ENCODE measurements at regions not wholly inside any gene's neighbourhood (a gene's known extent, or its start where the extent isn't known, plus 50 kb on each side); places are given as distances from the start of the nearest gene placed in this dataset.

DNA sequence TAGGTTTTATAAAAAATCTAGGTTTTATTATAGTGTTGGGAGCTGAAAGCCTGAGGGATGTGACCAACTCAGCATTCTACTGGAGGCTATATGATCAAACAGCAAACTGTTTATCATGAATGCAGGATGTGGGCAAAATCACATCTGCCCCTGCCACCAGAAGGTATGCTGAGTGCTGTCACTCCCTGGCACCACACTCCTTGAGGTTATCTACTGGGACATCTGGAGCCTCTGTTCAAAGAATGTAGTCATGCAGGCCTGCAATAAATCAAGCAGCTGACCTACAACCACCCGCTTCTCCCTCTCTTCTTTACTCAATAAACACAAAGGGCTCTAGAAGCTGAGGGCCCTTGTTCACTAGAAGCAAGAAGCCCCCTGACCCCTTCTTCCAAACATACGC, 328.4 kb upstream of the DDX18 start:
- Mint-ChIP-seq H3K4me3 (no peak overlapping the region), H3K9me3 (no peaks in the 10 kb centered on the region), H3K27ac (no peak overlapping the region), H3K27me3 (ENCODE audit: insufficient read depth, low read depth, poor library complexity) (peaks cover 3% of the 10 kb centered on the region), H3K4me1 (peaks cover 14% of the 10 kb centered on the region), H3K36me3 (ENCODE audit: low read depth) (no peaks in the 10 kb centered on the region; the same call in 2 of the 3 replicates)
- no peaks in the 10 kb centered on the region for H3K9me2 ChIP-seq (ENCODE audit: insufficient read depth)
- no peak overlapping the region for H3K27ac ChIP-seq (ENCODE audit: low read depth)
- TF ChIP-seq, protein P1, sequence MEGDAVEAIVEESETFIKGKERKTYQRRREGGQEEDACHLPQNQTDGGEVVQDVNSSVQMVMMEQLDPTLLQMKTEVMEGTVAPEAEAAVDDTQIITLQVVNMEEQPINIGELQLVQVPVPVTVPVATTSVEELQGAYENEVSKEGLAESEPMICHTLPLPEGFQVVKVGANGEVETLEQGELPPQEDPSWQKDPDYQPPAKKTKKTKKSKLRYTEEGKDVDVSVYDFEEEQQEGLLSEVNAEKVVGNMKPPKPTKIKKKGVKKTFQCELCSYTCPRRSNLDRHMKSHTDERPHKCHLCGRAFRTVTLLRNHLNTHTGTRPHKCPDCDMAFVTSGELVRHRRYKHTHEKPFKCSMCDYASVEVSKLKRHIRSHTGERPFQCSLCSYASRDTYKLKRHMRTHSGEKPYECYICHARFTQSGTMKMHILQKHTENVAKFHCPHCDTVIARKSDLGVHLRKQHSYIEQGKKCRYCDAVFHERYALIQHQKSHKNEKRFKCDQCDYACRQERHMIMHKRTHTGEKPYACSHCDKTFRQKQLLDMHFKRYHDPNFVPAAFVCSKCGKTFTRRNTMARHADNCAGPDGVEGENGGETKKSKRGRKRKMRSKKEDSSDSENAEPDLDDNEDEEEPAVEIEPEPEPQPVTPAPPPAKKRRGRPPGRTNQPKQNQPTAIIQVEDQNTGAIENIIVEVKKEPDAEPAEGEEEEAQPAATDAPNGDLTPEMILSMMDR (conservative IDR thresholded peaks at IDR 0.05; ENCODE audit: low read depth in 2 of 2) = no peak
- TF ChIP-seq, protein P2, sequence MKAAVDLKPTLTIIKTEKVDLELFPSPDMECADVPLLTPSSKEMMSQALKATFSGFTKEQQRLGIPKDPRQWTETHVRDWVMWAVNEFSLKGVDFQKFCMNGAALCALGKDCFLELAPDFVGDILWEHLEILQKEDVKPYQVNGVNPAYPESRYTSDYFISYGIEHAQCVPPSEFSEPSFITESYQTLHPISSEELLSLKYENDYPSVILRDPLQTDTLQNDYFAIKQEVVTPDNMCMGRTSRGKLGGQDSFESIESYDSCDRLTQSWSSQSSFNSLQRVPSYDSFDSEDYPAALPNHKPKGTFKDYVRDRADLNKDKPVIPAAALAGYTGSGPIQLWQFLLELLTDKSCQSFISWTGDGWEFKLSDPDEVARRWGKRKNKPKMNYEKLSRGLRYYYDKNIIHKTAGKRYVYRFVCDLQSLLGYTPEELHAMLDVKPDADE (IDR thresholded peaks at IDR 0.05) = no peak
- TF ChIP-seq REST (IDR thresholded peaks at IDR 0.05; ENCODE audit: unreplicated experiment) (no peak), ZNF114 (CRISPR knock-in tag; IDR thresholded peaks at IDR 0.05) (no peak), ZNF462 (CRISPR knock-in tag; IDR thresholded peaks at IDR 0.05) (no peak), CREB1 (CRISPR knock-in tag; IDR thresholded peaks at IDR 0.05; ENCODE audit: low read depth) (no peak), ZNF331 (CRISPR knock-in tag; IDR thresholded peaks at IDR 0.05; ENCODE audit: low read depth) (no peak), JUNB (IDR thresholded peaks at IDR 0.05; ENCODE audit: unreplicated experiment) (no peak), POLR2AphosphoS5 (IDR thresholded peaks at IDR 0.05; ENCODE audit: low read depth) (no peak), EZH2phosphoT487 (IDR thresholded peaks at IDR 0.05; ENCODE audit: unreplicated experiment) (no peak), NANOG (IDR thresholded peaks at IDR 0.05; ENCODE audit: borderline replicate concordance) (no peak), STAT1 (IDR thresholded peaks at IDR 0.05; ENCODE audit: unreplicated experiment) (no peak), EZH2 (IDR thresholded peaks at IDR 0.05; ENCODE audit: low read depth, unreplicated experiment) (no peak)
- no peaks in the 10 kb centered on the region for H3K36me3 ChIP-seq (ENCODE audit: insufficient read depth)
- H2AFZ ChIP-seq = no peak overlapping the region
- ATAC-seq = no peak
- H3F3A ChIP-seq (replicated peaks; ENCODE audit: low read depth) = no peaks in the 10 kb centered on the region
- no peak for DNase-seq (ENCODE audit: low spot score)
- H3K79me2 ChIP-seq (replicated peaks; ENCODE audit: insufficient read depth) = no peaks in the 10 kb centered on the region
- no peak overlapping the region for H3K4me3 ChIP-seq
- H4K20me1 ChIP-seq (replicated peaks; ENCODE audit: insufficient read depth) = no peaks in the 10 kb centered on the region
- no peak overlapping the region for H3K4me2 ChIP-seq
- peaks cover 14% of the 10 kb centered on the region for H3K4me1 ChIP-seq (ENCODE audit: insufficient read depth)
- H3K27me3 ChIP-seq (ENCODE audit: insufficient read depth) = no peaks in the 10 kb centered on the region
